IMR-90 (cell line): ENCODE measurements at regions not wholly inside any gene's neighbourhood (a gene's known extent, or its start where the extent isn't known, plus 50 kb on each side); places are given as distances from the start of the nearest gene placed in this dataset.

ENCODE experiments used
- ATAC-seq: fragments of 200-7000 bp; cut with Tn5 transposase; 2 replicates; pipeline ENCODE4 v1.9.1; 2020; ENCODE audit warnings: low read depth, mild to moderate bottlenecking, moderate library complexity
- BruUV-seq: library from RNA; stranded (reverse); fragments of 400-500 nt; replicated peaks from 2 replicates; lab custom pipeline; 2021; lab: Mats Ljungman, UMichigan
- CTCF ChIA-PET: fragments of 300-600 bp; formaldehyde crosslinking; extraction: SDS; loops from one replicate; lab custom pipeline; 2021; ENCODE audit warnings: antibody characterized with exemption; lab: Yijun Ruan, JAX
- POLR2A ChIA-PET: fragments of 300-600 bp; sonication (Branson Sonifier 250); formaldehyde crosslinking; loops from one replicate; lab custom pipeline; 2022; ENCODE audit warnings: antibody characterized with exemption; ENCODE audit not compliant: unreplicated experiment; lab: Charles Lee
- DNase-seq: peaks from one replicate; pipeline ENCODE4 v3.0.0; 2013
- H2AFZ ChIP-seq: replicated peaks from 2 replicates; pipeline ENCODE3; 2013; ENCODE audit warnings: low read length, mild to moderate bottlenecking; ENCODE audit not compliant: poor library complexity
- H2AK5ac ChIP-seq: 2 replicates; pipeline ENCODE4 v1.6.1; 2013; ENCODE audit warnings: low read depth, low read length, inconsistent platforms
- H2AK9ac ChIP-seq: replicated peaks from 2 replicates; pipeline ENCODE3; 2013; ENCODE audit warnings: mild to moderate bottlenecking, low read depth, low read length, moderate library complexity; ENCODE audit not compliant: poor library complexity
- H2BK120ac ChIP-seq: 2 replicates; pipeline ENCODE4 v1.6.1; 2013; ENCODE audit warnings: low read depth, low read length, inconsistent platforms
- H2BK15ac ChIP-seq: 3 replicates; pipeline ENCODE4 v1.6.1; 2013; ENCODE audit warnings: low read depth, low read length, inconsistent platforms
- H2BK20ac ChIP-seq: 2 replicates; pipeline ENCODE4 v1.6.1; 2013; ENCODE audit warnings: low read depth, mild to moderate bottlenecking, inconsistent platforms, low read length, moderate library complexity
- H2BK5ac ChIP-seq: 2 replicates; pipeline ENCODE4 v1.6.1; 2013; ENCODE audit warnings: mild to moderate bottlenecking, low read depth, low read length, inconsistent platforms; ENCODE audit not compliant: poor library complexity, severe bottlenecking
- H3K14ac ChIP-seq: replicated peaks from 2 replicates; pipeline ENCODE4 v1.6.1; 2013; ENCODE audit warnings: low read depth, low read length, inconsistent platforms
- H3K18ac ChIP-seq: 2 replicates; pipeline ENCODE4 v1.6.1; 2013; ENCODE audit warnings: low read depth, low read length, control low read depth
- H3K23ac ChIP-seq: 2 replicates; pipeline ENCODE4 v1.6.1; 2013; ENCODE audit warnings: low read depth, low read length, inconsistent platforms
- H3K27ac ChIP-seq: 2 replicates; pipeline ENCODE4 v1.5.1; 2013; ENCODE audit warnings: mild to moderate bottlenecking, control low read depth, low read length; ENCODE audit not compliant: insufficient read depth
- H3K27me3 ChIP-seq: 2 replicates; pipeline ENCODE4 v1.6.1; 2013; ENCODE audit warnings: low read length; ENCODE audit not compliant: control insufficient read depth, insufficient read depth
- H3K36me3 ChIP-seq: 2 replicates; pipeline ENCODE4 v1.6.1; 2013; ENCODE audit warnings: low read length, mixed read lengths; ENCODE audit not compliant: control insufficient read depth, insufficient read depth
- H3K4ac ChIP-seq: 2 replicates; pipeline ENCODE4 v1.6.1; 2013; ENCODE audit warnings: low read depth, low read length, inconsistent platforms
- H3K4me1 ChIP-seq: 2 replicates; pipeline ENCODE4 v1.6.1; 2013; ENCODE audit warnings: low read length, mixed read lengths; ENCODE audit not compliant: control insufficient read depth, insufficient read depth
- H3K4me2 ChIP-seq: 2 replicates; pipeline ENCODE4 v1.6.1; 2013; ENCODE audit warnings: low read depth, mild to moderate bottlenecking, control low read depth, low read length, moderate library complexity
- H3K4me3 ChIP-seq: 2 replicates; pipeline ENCODE4 v1.5.1; 2013; ENCODE audit warnings: low read depth, mild to moderate bottlenecking, control low read depth, low read length, moderate library complexity; ENCODE audit not compliant: insufficient read depth
- H3K56ac ChIP-seq: 2 replicates; pipeline ENCODE4 v1.6.1; 2013; ENCODE audit warnings: low read length, inconsistent platforms; ENCODE audit not compliant: insufficient read depth; ENCODE audit errors: extremely low read depth
- H3K79me1 ChIP-seq, 2 experiments: 2 replicates each; pipeline ENCODE4 v1.6.1; 2013; ENCODE audit warnings: low read length in 2 of 2, inconsistent platforms in 1 of 2, low read depth in 1 of 2
- H3K9ac ChIP-seq: 2 replicates; pipeline ENCODE4 v1.6.1; 2013; ENCODE audit warnings: low read depth, low read length, control low read depth
- H3K9me1 ChIP-seq: 2 replicates; pipeline ENCODE4 v1.6.1; 2013; ENCODE audit warnings: low read length, inconsistent platforms; ENCODE audit not compliant: insufficient read depth
- H3K9me3 ChIP-seq: 2 replicates; pipeline ENCODE4 v1.6.1; 2013; ENCODE audit warnings: low read length; ENCODE audit not compliant: control insufficient read depth, insufficient read depth
- H4K20me1 ChIP-seq: 2 replicates; pipeline ENCODE4 v1.6.1; 2013; ENCODE audit warnings: low read length, inconsistent platforms; ENCODE audit not compliant: insufficient read depth
- H4K5ac ChIP-seq: 2 replicates; pipeline ENCODE4 v1.6.1; 2013; ENCODE audit warnings: mild to moderate bottlenecking, low read depth, low read length, control low read depth
- H4K8ac ChIP-seq, 2 experiments: 2 replicates each; pipeline ENCODE4 v1.6.1; 2013; ENCODE audit warnings: low read depth in 2 of 2, low read length in 2 of 2, control low read depth in 1 of 2, inconsistent platforms in 1 of 2
- H4K91ac ChIP-seq: 2 replicates; pipeline ENCODE4 v1.6.1; 2013; ENCODE audit warnings: low read depth, low read length, inconsistent platforms; ENCODE audit not compliant: insufficient read depth
- CEBPB ChIP-seq: IDR thresholded peaks from 2 replicates; pipeline ENCODE4 v1.6.1; 2012; ENCODE audit warnings: low read depth, low read length, improper control_type of control experiment
- MXI1 ChIP-seq: IDR thresholded peaks from 2 replicates; pipeline ENCODE4 v1.6.1; 2012; ENCODE audit warnings: low read depth, mild to moderate bottlenecking, low read length, moderate library complexity, borderline replicate concordance
- POLR2A ChIP-seq: IDR thresholded peaks from 2 replicates; pipeline ENCODE4 v1.6.1; 2012; ENCODE audit warnings: mild to moderate bottlenecking, low read depth, low read length
- RAD21 ChIP-seq: IDR thresholded peaks from 2 replicates; pipeline ENCODE4 v1.6.1; 2012; ENCODE audit warnings: low read length, improper control_type of control experiment
- SMC3 ChIP-seq: fragments of 150-350 bp; IDR thresholded peaks from 2 replicates; pipeline ENCODE4 v1.6.1; 2016; ENCODE audit warnings: low read depth, mild to moderate bottlenecking, antibody characterized with exemption, low read length, moderate library complexity
- WGBS, 2 experiments: methylation state at CpG; one replicate each; pipeline versions ENCODE4 v1.1.5 to v1.1.7; 2013; ENCODE audit warnings: missing lambda C conversion rate in 2 of 2; ENCODE audit not compliant: insufficient read length in 1 of 2; ENCODE audit errors: extremely low coverage in 2 of 2; 5-methylcytosine and 5-hydroxymethylcytosine counted together
- dilution Hi-C: fragments of 300-500 bp; cut with HindIII; formaldehyde crosslinking; loops from one replicate; pipeline ENCODE4 v1.14.3; 2018; ENCODE audit warnings: low sequenced_read_pairs; ENCODE audit not compliant: unreplicated experiment
- in situ Hi-C: fragments of 300-500 bp; cut with MboI; formaldehyde crosslinking; loops from 3 replicates; pipeline ENCODE4 v1.14.3; 2019; ENCODE audit warnings: low sequenced_read_pairs, inconsistent platforms, mixed read lengths
- intact Hi-C: fragments of 100-400 bp; cut with micrococcal nuclease; formaldehyde crosslinking; loops from 2 replicates; pipeline ENCODE4 v1.10.0; 2022
- TF ChIP-seq, protein P1 (sequence below): fragments of 150-350 bp; IDR thresholded peaks from 2 replicates; pipeline ENCODE4 v1.6.1; 2017; ENCODE audit warnings: mild to moderate bottlenecking, antibody characterized with exemption, low read length, low read depth
- TF ChIP-seq, protein P2 (sequence below): fragments of 150-350 bp; IDR thresholded peaks from 2 replicates; pipeline ENCODE4 v1.6.1; 2016; ENCODE audit warnings: low read depth, mild to moderate bottlenecking, low read length, moderate library complexity, borderline replicate concordance
- TF ChIP-seq, protein P3 (sequence below): conservative IDR thresholded peaks from 2 replicates; pipeline ENCODE4 v1.5.1; 2012; ENCODE audit warnings: mild to moderate bottlenecking, low read depth, low read length, improper control_type of control experiment

GRCh38 chr11:38865922-38866321, 2267.9 kb upstream of the RAG2 start:
- TF ChIP-seq SMC3 (no peak), POLR2A (no peak), CEBPB (no peak), RAD21 (no peak), MXI1 (no peak)
- TF ChIP-seq, protein P1, sequence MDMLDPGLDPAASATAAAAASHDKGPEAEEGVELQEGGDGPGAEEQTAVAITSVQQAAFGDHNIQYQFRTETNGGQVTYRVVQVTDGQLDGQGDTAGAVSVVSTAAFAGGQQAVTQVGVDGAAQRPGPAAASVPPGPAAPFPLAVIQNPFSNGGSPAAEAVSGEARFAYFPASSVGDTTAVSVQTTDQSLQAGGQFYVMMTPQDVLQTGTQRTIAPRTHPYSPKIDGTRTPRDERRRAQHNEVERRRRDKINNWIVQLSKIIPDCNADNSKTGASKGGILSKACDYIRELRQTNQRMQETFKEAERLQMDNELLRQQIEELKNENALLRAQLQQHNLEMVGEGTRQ: no peak
- TF ChIP-seq, protein P2, sequence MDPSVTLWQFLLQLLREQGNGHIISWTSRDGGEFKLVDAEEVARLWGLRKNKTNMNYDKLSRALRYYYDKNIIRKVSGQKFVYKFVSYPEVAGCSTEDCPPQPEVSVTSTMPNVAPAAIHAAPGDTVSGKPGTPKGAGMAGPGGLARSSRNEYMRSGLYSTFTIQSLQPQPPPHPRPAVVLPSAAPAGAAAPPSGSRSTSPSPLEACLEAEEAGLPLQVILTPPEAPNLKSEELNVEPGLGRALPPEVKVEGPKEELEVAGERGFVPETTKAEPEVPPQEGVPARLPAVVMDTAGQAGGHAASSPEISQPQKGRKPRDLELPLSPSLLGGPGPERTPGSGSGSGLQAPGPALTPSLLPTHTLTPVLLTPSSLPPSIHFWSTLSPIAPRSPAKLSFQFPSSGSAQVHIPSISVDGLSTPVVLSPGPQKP: no peak
- TF ChIP-seq, protein P3, sequence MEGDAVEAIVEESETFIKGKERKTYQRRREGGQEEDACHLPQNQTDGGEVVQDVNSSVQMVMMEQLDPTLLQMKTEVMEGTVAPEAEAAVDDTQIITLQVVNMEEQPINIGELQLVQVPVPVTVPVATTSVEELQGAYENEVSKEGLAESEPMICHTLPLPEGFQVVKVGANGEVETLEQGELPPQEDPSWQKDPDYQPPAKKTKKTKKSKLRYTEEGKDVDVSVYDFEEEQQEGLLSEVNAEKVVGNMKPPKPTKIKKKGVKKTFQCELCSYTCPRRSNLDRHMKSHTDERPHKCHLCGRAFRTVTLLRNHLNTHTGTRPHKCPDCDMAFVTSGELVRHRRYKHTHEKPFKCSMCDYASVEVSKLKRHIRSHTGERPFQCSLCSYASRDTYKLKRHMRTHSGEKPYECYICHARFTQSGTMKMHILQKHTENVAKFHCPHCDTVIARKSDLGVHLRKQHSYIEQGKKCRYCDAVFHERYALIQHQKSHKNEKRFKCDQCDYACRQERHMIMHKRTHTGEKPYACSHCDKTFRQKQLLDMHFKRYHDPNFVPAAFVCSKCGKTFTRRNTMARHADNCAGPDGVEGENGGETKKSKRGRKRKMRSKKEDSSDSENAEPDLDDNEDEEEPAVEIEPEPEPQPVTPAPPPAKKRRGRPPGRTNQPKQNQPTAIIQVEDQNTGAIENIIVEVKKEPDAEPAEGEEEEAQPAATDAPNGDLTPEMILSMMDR: no peak
- CTCF ChIA-PET: no interaction called here
- dilution Hi-C loops: no loop called here

More at GRCh38 chr11:38865922-38866321, 2267.9 kb upstream of the RAG2 start:
- WGBS, 2 experiments: no CpG with 5 or more reads among the region's 2 CpGs
- no peak for ATAC-seq
- Histone ChIP-seq H3K9ac (no peak overlapping the region), H3K18ac (no peak overlapping the region), H2BK5ac (no peak overlapping the region), H4K20me1 (no peaks in the 10 kb centered on the region), H3K27ac (no peak overlapping the region), H3K79me1 (no peaks in the 10 kb centered on the region), H2AK9ac (no peak overlapping the region), H2AFZ (no peak overlapping the region), H2BK20ac (no peak overlapping the region), H3K56ac (no peak overlapping the region), H3K4me2 (no peak overlapping the region), H3K23ac (no peak overlapping the region), H3K9me3 (peaks cover 5% of the 10 kb centered on the region; the same call in 1 of the 2 replicates), H4K91ac (no peak overlapping the region), H4K8ac (no peak overlapping the region), H2BK120ac (no peak overlapping the region), H3K36me3 (no peaks in the 10 kb centered on the region), H3K14ac (no peak overlapping the region), H3K4me3 (no peak overlapping the region), H3K27me3 (no peaks in the 10 kb centered on the region), H3K4ac (no peak overlapping the region), H4K5ac (no peak overlapping the region), H3K4me1 (no peaks in the 10 kb centered on the region), H3K9me1 (no peaks in the 10 kb centered on the region), H2AK5ac (no peak overlapping the region), H2BK15ac (no peak overlapping the region)
- in situ Hi-C loops (no loop called here), intact Hi-C loops (no loop called here)
- POLR2A ChIA-PET: no interaction called here
- DNase-seq: no peak
- BruUV-seq: no TSS peak
